ENCODE measurements at regions not wholly inside any gene's neighbourhood (a gene's known extent, or its start where the extent isn't known, plus 50 kb on each side); places are given as distances from the start of the nearest gene placed in this dataset.

- no peak for TF ChIP-seq EZH2 (IDR thresholded peaks at IDR 0.05; ENCODE audit: insufficient read depth, poor library complexity, severe bottlenecking)
- TF ChIP-seq EZH2phosphoT487 (IDR thresholded peaks at IDR 0.05; ENCODE audit: insufficient read depth, low read depth): no peak
Measured at GRCh38 chr7:115241151-115241550, 319.3 kb downstream of the MDFIC start.

Data from GM23248 (cell line).